NB4 (cell line): ENCODE measurements at regions not wholly inside any gene's neighbourhood (a gene's known extent, or its start where the extent isn't known, plus 50 kb on each side); places are given as distances from the start of the nearest gene placed in this dataset.

Experiments used
- DNase-seq: peaks from one replicate; pipeline ENCODE4 v3.0.0; 2010; ENCODE audit warnings: low read depth
- H3K4me3 ChIP-seq: one replicate; pipeline ENCODE4 v1.5.1; 2011; ENCODE audit warnings: mild to moderate bottlenecking, low read depth, low read length, moderate library complexity
- MYC ChIP-seq: IDR thresholded peaks from 2 replicates; pipeline ENCODE4 v1.6.1; 2011; ENCODE audit warnings: low read depth, low read length
- POLR2A ChIP-seq: IDR thresholded peaks from 2 replicates; pipeline ENCODE4 v1.6.1; 2011; ENCODE audit warnings: mild to moderate bottlenecking; ENCODE audit not compliant: insufficient read length; ENCODE audit errors: extremely low read depth
- TF ChIP-seq, protein P1 (sequence below): IDR thresholded peaks from one replicate; pipeline ENCODE4 v1.5.1; 2012; ENCODE audit warnings: low read depth, low read length
- TF ChIP-seq, protein P2 (sequence below): IDR thresholded peaks from 2 replicates; pipeline ENCODE4 v1.6.1; 2011; ENCODE audit warnings: low read depth, low read length

DNA sequence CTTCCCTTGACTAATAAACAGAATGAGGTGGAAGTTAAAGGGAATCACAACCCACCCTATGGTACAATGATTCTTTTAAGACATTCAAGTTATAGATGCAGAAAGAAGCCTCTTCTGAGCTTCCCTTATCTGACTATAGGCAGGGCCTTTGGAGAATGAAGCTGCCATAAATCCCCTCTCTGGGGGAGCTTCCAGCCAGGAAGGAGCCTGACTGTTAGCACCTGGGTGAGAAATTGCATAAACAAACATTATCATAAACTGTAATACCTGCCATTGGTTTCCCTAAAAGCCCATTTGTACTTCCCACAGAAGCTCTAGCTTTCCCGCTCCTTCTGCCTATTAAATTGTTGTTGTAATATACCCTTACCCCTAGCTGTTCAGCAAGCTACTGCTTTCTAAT lies 81.3 kb upstream of the RESF1 start:
- no peak overlapping the region for H3K4me3 ChIP-seq
- no peak for DNase-seq
- TF ChIP-seq POLR2A, result no peak
- no peak for TF ChIP-seq MYC
- TF ChIP-seq, protein P1, sequence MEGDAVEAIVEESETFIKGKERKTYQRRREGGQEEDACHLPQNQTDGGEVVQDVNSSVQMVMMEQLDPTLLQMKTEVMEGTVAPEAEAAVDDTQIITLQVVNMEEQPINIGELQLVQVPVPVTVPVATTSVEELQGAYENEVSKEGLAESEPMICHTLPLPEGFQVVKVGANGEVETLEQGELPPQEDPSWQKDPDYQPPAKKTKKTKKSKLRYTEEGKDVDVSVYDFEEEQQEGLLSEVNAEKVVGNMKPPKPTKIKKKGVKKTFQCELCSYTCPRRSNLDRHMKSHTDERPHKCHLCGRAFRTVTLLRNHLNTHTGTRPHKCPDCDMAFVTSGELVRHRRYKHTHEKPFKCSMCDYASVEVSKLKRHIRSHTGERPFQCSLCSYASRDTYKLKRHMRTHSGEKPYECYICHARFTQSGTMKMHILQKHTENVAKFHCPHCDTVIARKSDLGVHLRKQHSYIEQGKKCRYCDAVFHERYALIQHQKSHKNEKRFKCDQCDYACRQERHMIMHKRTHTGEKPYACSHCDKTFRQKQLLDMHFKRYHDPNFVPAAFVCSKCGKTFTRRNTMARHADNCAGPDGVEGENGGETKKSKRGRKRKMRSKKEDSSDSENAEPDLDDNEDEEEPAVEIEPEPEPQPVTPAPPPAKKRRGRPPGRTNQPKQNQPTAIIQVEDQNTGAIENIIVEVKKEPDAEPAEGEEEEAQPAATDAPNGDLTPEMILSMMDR, result no peak
- TF ChIP-seq, protein P2, sequence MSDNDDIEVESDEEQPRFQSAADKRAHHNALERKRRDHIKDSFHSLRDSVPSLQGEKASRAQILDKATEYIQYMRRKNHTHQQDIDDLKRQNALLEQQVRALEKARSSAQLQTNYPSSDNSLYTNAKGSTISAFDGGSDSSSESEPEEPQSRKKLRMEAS, result no peak

DNA sequence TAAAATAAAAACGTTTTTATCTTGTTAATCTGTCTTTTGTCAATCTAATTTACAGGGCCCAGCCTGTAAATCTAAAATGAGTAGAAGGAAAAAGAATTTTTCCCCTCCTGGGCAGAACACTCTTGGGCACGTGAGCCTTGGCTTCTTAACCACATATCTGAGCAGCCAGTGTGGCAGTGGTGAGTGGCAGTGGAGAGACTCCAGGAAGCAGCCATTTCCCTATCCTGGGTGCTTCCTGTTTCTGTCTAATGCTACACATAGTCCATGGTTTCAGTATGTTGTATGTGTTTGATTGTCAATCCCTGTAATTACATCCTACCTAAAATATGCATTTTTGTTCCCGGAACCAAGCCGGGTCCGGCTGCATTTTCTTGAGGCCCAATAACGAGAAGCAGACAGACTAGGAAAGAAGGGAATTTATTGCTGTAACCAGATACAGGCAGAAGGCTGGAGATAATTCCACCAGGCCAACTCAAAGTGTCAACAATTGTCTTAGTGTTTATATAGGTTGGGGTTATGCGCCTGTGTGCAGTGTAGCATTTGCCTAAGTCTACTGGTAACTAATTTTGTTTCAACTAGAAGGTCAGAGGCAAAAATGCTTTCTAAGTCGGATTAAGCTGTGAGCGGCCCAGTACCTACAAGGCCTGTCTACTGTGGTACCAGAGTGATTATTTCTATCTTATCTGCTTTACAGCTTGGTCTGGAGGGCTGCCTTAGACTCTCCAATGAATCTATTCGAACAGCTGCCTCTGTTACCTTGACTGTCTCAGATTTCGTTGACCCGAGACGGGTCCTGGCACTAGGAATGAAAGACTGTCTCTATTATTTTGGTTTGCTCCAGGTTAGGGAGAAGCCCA lies 82.4 kb upstream of the RESF1 start:
- DNase-seq, result peak; percentile 68
- TF ChIP-seq POLR2A (no peak), MYC (no peak)
- H3K4me3 ChIP-seq, result no peak overlapping the region

DNA sequence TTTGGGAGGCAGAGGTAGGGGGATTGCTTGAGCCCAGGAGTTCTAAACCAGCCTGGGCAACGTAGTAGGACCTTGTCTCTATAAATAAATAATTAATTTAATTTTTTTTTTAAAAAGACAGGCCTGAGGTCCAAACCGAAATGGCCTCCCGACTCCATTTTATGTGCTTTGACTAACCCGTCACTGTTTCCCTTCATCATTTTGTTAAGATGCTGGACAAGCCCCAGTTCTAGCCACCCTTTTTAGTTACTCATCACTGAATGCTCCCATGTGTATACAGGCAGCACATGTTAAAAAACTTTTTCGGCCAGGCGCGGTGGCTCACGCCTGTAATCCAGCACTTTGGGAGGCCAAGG lies 83.6 kb upstream of the RESF1 start:
- DNase-seq, result no peak
- H3K4me3 ChIP-seq, result no peak overlapping the region
- TF ChIP-seq, protein P1, result no peak
- TF ChIP-seq, protein P2, result no peak
- TF ChIP-seq MYC, result no peak
- no peak for TF ChIP-seq POLR2A

DNA sequence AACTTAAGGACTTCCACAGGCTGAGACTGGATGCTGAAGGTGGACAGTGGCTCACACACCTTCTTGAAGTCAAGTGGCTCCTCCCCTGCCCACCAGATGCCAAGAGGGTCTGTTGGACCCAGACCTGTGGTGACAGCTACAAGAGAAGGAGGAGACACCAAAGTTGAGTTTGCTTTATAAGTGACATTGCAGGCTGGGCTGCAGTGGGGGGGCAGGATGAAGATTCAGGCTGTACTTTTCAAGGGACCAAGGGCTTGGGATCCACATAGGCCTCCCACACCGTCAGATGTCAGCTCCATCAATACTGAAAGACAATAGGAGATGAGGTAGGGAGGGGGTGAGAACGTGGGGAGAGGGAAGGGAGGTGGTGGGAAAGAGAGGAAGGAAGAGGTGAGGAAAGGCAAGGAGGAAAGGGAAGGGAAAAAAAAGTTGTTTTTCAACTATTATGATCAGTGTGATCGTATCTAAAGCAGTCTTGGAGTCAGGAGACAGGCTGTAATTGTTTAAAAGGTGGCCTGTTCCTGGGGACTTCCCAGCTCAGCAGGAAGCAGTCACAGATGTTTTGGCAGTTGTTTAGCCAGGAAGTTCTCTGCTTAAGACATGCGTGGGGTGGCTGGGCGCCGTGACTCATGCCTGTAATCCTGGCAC lies 84.1 kb upstream of the RESF1 start:
- no peak overlapping the region for H3K4me3 ChIP-seq
- TF ChIP-seq, protein P2, result no peak
- DNase-seq, result peak; percentile 80

DNA sequence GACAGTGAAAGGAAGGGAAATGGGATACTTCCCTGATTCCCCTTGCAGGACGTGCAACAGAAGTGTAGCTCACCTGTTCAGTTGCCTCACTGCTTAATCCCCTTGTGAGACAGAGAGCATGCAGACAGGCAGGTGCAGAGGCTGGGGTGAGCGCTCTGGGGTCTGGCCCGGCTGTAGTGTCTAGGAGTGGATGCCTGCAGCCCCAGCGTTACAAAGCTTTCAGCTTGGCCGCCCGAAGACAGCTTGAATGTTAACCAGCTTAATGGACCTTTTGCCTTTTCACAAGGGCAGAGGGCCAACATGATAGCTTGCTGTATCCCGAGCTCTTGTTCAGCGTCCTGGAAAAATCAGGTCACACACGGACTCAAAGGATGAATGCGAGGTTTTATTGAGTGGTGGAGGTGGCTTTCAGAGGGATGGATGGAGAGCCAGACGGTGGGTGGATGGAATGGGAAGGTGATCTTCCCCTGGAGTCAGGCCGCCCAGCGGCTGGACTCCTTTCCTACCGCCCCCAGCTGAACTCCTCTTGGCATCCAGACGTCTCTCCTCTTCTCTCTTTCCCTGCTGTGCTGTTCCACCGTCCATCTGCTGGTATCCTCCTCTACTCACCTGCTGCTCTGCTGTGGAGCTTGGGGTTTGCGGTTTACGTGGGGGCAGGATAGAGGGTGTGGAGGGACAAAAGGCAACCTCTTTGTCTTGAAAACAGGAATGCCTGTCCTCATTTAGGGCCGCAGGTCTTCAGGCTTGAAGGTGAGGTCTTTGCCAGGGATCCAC lies 86.2 kb upstream of the RESF1 start:
- no peak for TF ChIP-seq MYC
- TF ChIP-seq, protein P1, result no peak
- no peak for TF ChIP-seq POLR2A
- TF ChIP-seq, protein P2, result no peak
- H3K4me3 ChIP-seq, result no peak overlapping the region
- no peak for DNase-seq

DNA sequence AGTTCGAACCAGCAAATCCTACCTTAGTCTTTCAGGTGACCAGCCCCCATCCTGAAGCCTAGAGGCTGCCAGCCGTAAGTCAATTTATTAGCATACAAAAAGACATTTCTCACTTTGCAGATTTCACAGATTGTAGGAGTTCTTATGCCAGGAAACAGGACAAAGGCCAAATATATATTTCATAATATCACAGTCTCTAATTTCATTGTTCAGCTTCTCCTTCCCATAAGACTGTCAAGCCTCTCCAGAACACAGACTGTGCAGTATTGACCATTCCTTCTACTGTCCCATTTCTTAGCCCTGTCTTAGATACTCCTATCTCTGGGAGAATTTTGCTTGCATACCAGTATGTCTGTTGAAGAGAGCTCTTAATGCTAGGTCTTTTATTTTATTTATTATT lies 89.2 kb upstream of the RESF1 start:
- H3K4me3 ChIP-seq, result no peak overlapping the region
- DNase-seq, result no peak
- no peak for TF ChIP-seq POLR2A
- TF ChIP-seq, protein P1, result no peak
- TF ChIP-seq, protein P2, result no peak
- TF ChIP-seq MYC, result no peak
